ENCODE measurements at regions not wholly inside any gene's neighbourhood (a gene's known extent, or its start where the extent isn't known, plus 50 kb on each side); places are given as distances from the start of the nearest gene placed in this dataset.

GRCh38 chr2:81895620-81896250, 1591.2 kb upstream of the LRRTM1 start:
- no peak for TF ChIP-seq EP300 (IDR thresholded peaks at IDR 0.05)
- no peak for TF ChIP-seq POLR2AphosphoS5 (IDR thresholded peaks at IDR 0.05)
- TF ChIP-seq CTCF (IDR thresholded peaks at IDR 0.05) = no peak
- TF ChIP-seq POLR2A (IDR thresholded peaks at IDR 0.05) = no peak

Data from upper lobe of left lung (tissue), 4 donors.